T-helper 9 cell (primary cell): ENCODE measurements at regions not wholly inside any gene's neighbourhood (a gene's known extent, or its start where the extent isn't known, plus 50 kb on each side); places are given as distances from the start of the nearest gene placed in this dataset.

ENCODE experiments used
- DNase-seq: peaks from one replicate; pipeline ENCODE4 v3.0.0-alpha.2; 2020

- no peak for DNase-seq
Observed at GRCh38 chr9:38119560-38120236, 50.7 kb upstream of the SHB start.

DNA sequence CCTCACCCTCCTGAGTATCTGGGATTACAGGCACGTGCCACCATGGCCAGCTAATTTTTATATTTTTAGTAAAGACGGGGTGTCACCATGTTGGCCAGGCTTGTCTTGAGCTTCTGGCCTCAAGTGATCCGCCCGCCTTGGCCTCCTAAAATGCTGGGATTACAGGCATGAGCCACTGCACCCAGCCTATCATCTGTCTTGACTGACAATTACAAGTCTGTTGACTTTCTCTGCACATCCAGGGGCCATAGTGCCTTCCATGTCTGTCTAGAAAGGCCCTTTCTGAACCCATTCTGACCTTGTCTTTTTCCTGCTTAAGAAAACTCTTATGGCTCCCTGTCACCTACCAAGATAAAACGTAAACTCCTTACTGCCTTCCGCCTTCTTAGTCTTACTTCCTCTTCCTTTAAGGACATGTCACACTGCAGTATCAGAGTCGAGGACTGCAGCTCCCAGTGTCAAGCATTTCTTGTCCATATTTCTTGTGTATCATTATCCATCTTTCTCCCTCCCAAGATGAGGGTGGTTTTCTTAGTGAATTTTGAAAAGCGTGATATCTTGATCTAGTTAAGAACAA is 49.9 kb upstream of the SHB start:
- no peak for DNase-seq
